T-cell (primary cell): ENCODE measurements at regions not wholly inside any gene's neighbourhood (a gene's known extent, or its start where the extent isn't known, plus 50 kb on each side); places are given as distances from the start of the nearest gene placed in this dataset.

Experiments
- ATAC-seq, 4 experiments: fragments of 200-7000 bp in 3 of 4; fragments of 150-1000 bp in 1 of 4; cut with Tn5 transposase; replicated peaks in 1 of 4; 1 replicate in 3 of 4; 2 replicates in 1 of 4; pipeline ENCODE4 v1.10.0; 2021; ENCODE audit warnings: moderate library complexity in 3 of 4, mild to moderate bottlenecking in 2 of 4, moderate number of reproducible peaks in 1 of 4
- CTCF ChIA-PET, 2 donors: fragments of 300-600 bp; sonication (Branson Sonifier 250); formaldehyde crosslinking; loops; one replicate each; lab custom pipeline; 2022; ENCODE audit warnings: antibody characterized with exemption in 2 of 2; lab: Charles Lee
- POLR2A ChIA-PET, 2 donors: fragments of 300-600 bp; sonication (Branson Sonifier 250); formaldehyde crosslinking; loops; one replicate each; lab custom pipeline; 2022; ENCODE audit warnings: antibody characterized with exemption in 2 of 2; lab: Charles Lee
- DNase-seq, 35 experiments: peaks; one replicate each; pipeline versions ENCODE4 v3.0.0 to v3.0.0-alpha.2; 2013 to 2023
- H3K27ac ChIP-seq: one replicate; pipeline ENCODE4 v1.5.1; 2013; ENCODE audit warnings: low read length
- H3K27me3 ChIP-seq, 2 experiments: replicated peaks in 1 of 2; 1 replicate in 1 of 2; 2 replicates in 1 of 2; pipeline versions ENCODE4 v1.6.1 to v1.7.0; 2013; ENCODE audit warnings: low read length in 1 of 2, mixed read lengths in 1 of 2; ENCODE audit not compliant: control insufficient read depth in 2 of 2, insufficient read depth in 2 of 2; ENCODE audit errors: extremely low read depth in 1 of 2
- H3K36me3 ChIP-seq, 2 donors: 1 replicate in 1 of 2; 2 replicates in 1 of 2; pipeline versions ENCODE4 v1.6.1 to v1.7.0; 2013; ENCODE audit warnings: low read length in 1 of 2; ENCODE audit not compliant: control insufficient read depth in 2 of 2, insufficient read depth in 1 of 2; ENCODE audit errors: extremely low read depth in 1 of 2
- H3K4me1 ChIP-seq, 2 experiments: 1 replicate in 1 of 2; 2 replicates in 1 of 2; pipeline versions ENCODE4 v1.6.1 to v1.7.0; 2013; ENCODE audit warnings: low read length in 2 of 2, mixed read lengths in 1 of 2; ENCODE audit not compliant: insufficient read depth in 2 of 2, control insufficient read depth in 1 of 2; ENCODE audit errors: extremely low read depth in 1 of 2
- H3K4me3 ChIP-seq, 2 donors: 1 replicate in 1 of 2; 2 replicates in 1 of 2; pipeline versions ENCODE4 v1.5.1 to v1.7.0; 2013; ENCODE audit warnings: mild to moderate bottlenecking in 2 of 2, low read length in 1 of 2, moderate library complexity in 1 of 2; ENCODE audit not compliant: control insufficient read depth in 1 of 2; ENCODE audit errors: extremely low read depth in 1 of 2
- H3K9me3 ChIP-seq: 2 replicates; pipeline ENCODE4 v1.7.0; 2013
- H3K27ac Mint-ChIP-seq, 2 donors: one replicate each; pipeline ENCODE4 v1.8.0; 2020 to 2021; ENCODE audit warnings: mild to moderate bottlenecking in 2 of 2, mixed read lengths in 2 of 2
- H3K27me3 Mint-ChIP-seq, 2 donors: one replicate each; pipeline ENCODE4 v1.8.0; 2021 to 2022; ENCODE audit warnings: mixed read lengths in 2 of 2
- H3K36me3 Mint-ChIP-seq: one replicate; pipeline ENCODE4 v1.8.0; 2021; ENCODE audit warnings: mixed read lengths
- H3K4me1 Mint-ChIP-seq, 3 donors: one replicate each; pipeline ENCODE4 v1.8.0; 2020 to 2022; ENCODE audit warnings: mixed read lengths in 3 of 3, mild to moderate bottlenecking in 1 of 3
- H3K4me3 Mint-ChIP-seq, 3 donors: one replicate each; pipeline ENCODE4 v1.8.0; 2020 to 2022; ENCODE audit warnings: mild to moderate bottlenecking in 3 of 3, mixed read lengths in 3 of 3, moderate library complexity in 3 of 3
- H3K9me3 Mint-ChIP-seq, 3 donors: one replicate each; pipeline ENCODE4 v1.8.0; 2020 to 2022; ENCODE audit warnings: mixed read lengths in 3 of 3
- WGBS: methylation state at CpG from one replicate; pipeline ENCODE4 v1.1.5; 2013; ENCODE audit warnings: missing lambda C conversion rate; ENCODE audit not compliant: insufficient coverage; 5-methylcytosine and 5-hydroxymethylcytosine counted together

DNA sequence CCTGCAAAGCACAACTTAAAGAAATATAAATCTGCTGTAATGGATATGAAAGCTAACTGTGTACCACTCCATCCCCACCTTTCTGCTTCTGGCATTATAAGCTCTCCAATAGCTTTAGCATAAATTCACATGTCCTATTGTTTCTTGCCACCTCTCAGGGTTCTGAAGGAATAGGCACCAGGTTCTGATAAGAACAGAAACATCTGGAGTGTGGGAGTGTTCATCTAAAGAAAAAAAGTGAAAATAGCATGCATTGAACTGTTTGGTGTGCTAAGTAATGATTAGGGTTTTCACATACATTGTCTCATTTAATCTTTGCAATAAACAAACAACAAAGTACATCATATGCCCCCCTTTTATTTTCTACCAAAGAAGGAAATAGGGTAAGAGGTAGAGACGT, 72.3 kb downstream of the FAM76B start:
- ATAC-seq (no peak), DNase-seq (no peak)
- Mint-ChIP-seq H3K36me3 (no peaks in the 10 kb centered on the region), H3K9me3 (no peaks in the 10 kb centered on the region), H3K4me3 (no peak overlapping the region), H3K27ac (peak overlapping the region in 1 of 2 donors; percentile 57), H3K27me3 (peaks cover 0 to 1% of the 10 kb centered on the region in 2 donors), H3K4me1 (peaks cover 23 to 60% (median 37%) of the 10 kb centered on the region in 3 donors)
- no peaks in the 10 kb centered on the region for H3K9me3 ChIP-seq
- ChIA-PET POLR2A (no interaction called here), CTCF (interaction anchor here in 1 of 2 donors (0.6 kb wide), 1 partner anchor 563 kb away, joined by 6 read pairs; no protein-coding TSS in a partner anchor)
- H3K4me3 ChIP-seq, result no peak overlapping the region
- H3K27me3 ChIP-seq, result no peaks in the 10 kb centered on the region
- no peaks in the 10 kb centered on the region for H3K36me3 ChIP-seq
- WGBS, result no CpG with 5 or more reads among the region's 1 CpG
- H3K27ac ChIP-seq, result no peak overlapping the region
- H3K4me1 ChIP-seq, result peaks cover 3 to 6% of the 10 kb centered on the region in 2 experiments

DNA sequence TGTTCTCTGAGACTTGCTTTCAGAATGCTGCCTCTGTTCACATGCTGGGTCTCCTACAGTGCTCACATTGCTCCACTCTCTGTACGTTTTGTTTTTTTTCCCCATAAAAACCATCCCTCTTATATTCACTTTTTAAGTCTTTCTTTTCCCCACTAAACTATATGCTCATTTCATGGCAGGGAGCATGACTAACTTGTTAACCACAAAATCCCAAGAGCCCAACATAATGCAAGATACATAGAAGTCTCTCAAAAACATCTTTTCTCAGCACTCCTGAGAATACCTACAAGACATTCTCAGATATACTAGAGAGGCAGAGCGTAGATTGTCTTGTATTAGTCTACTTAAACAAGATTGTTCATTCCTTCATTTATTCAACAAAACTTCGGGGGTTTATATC, 73.3 kb downstream of the FAM76B start:
- no peaks in the 10 kb centered on the region for H3K27me3 ChIP-seq
- DNase-seq, result no peak
- H3K4me3 ChIP-seq, result no peak overlapping the region
- Mint-ChIP-seq H3K36me3 (no peaks in the 10 kb centered on the region), H3K27me3 (peaks cover 1 to 8% of the 10 kb centered on the region in 2 donors), H3K4me1 (peaks cover 23 to 62% (median 42%) of the 10 kb centered on the region in 3 donors), H3K9me3 (no peaks in the 10 kb centered on the region), H3K27ac (peak overlapping the region; percentile 80 to 84), H3K4me3 (no peak overlapping the region)
- peaks cover 3 to 6% of the 10 kb centered on the region in 2 experiments for H3K4me1 ChIP-seq
- no peaks in the 10 kb centered on the region for H3K9me3 ChIP-seq
- peak in 1 of 4 experiments; percentile 16 for ATAC-seq
- 43% methylated on average over 1 of the region's 3 CpGs for WGBS
- POLR2A ChIA-PET, result interaction anchor here in 1 of 2 donors (0.5 kb wide), 1 partner anchor 16 kb away, joined by 3 read pairs; no protein-coding TSS in a partner anchor
- H3K36me3 ChIP-seq, result no peaks in the 10 kb centered on the region
- H3K27ac ChIP-seq, result no peak overlapping the region
- CTCF ChIA-PET, result interaction anchor here (1.0 to 1.3 kb wide), 2 partner anchors 10 to 485 kb away, joined by 3 to 6 read pairs; partner anchors contain the start of gene SESN3 (in 1 of the 2)

DNA sequence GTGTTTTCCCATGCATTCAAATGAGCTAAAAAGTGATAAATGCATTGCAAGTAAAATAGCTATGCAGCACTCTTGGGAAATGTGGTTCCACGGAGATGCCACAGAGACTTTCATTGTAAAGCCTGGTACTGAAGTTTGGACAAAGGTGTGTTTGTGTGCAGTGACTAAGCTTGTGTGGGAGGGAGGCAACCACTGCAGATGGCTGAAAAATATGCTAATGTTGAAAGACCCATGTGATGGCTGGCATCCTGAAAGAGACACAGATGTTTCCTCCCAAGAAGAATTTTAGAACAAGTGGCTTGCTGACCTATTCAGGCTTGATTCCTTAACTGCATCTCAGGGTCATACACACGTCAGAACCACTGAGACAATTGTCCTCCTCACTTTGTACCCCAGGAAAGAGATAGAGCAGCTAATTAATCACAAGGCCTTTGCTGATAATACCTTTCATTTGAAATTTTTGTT, 73.8 kb downstream of the FAM76B start:
- H3K27ac Mint-ChIP-seq, result peak overlapping the region; percentile 80 to 84
- H3K4me3 Mint-ChIP-seq, result no peak overlapping the region
- H3K27me3 ChIP-seq, result no peaks in the 10 kb centered on the region

GRCh38 chr11:95714843-95715776, 74.5 kb downstream of the FAM76B start:
- ChIA-PET POLR2A (interaction anchor here in 1 of 2 donors (0.5 kb wide), 1 partner anchor 17 kb away, joined by 3 read pairs; no protein-coding TSS in a partner anchor), CTCF (interaction anchor here (0.6 to 1.3 kb wide), 5 partner anchors 9 to 484 kb away, joined by 3 to 6 read pairs (median 5); partner anchors contain the start of gene SESN3 (in 1 of the 2))
- no peaks in the 10 kb centered on the region for H3K36me3 Mint-ChIP-seq
- no CpG with 5 or more reads among the region's 5 CpGs for WGBS
- no peaks in the 10 kb centered on the region for H3K9me3 Mint-ChIP-seq
- H3K27me3 Mint-ChIP-seq, result peaks cover 3 to 11% of the 10 kb centered on the region in 2 donors
- H3K4me1 Mint-ChIP-seq, result peaks cover 17 to 52% (median 36%) of the 10 kb centered on the region in 3 donors
- H3K27ac Mint-ChIP-seq, result peak overlapping the region; percentile 80 to 84
- H3K36me3 ChIP-seq, result no peaks in the 10 kb centered on the region
- peak overlapping the region; percentile 19 for H3K27ac ChIP-seq
- DNase-seq (no peak), ATAC-seq (no peak)
- peaks cover 2 to 3% of the 10 kb centered on the region in 2 experiments for H3K4me1 ChIP-seq
- H3K27me3 ChIP-seq, result no peaks in the 10 kb centered on the region
- H3K9me3 ChIP-seq, result no peaks in the 10 kb centered on the region
- H3K4me3 ChIP-seq, result no peak overlapping the region
- H3K4me3 Mint-ChIP-seq, result no peak overlapping the region

More for the DNA sequence above, 73.8 kb downstream of the FAM76B start:
- POLR2A ChIA-PET, result interaction anchor here in 1 of 2 donors (0.5 kb wide), 1 partner anchor 16 kb away, joined by 3 read pairs; no protein-coding TSS in a partner anchor
- peak; percentile 64 to 87 (median 82) for ATAC-seq
- DNase-seq, result peak in 1 of 35 experiments; percentile 33
- WGBS, result 8% methylated on average over 1 of the region's 2 CpGs
- Mint-ChIP-seq H3K4me1 (peaks cover 23 to 59% (median 43%) of the 10 kb centered on the region in 3 donors), H3K36me3 (no peaks in the 10 kb centered on the region), H3K9me3 (no peaks in the 10 kb centered on the region), H3K27me3 (peaks cover 1 to 8% of the 10 kb centered on the region in 2 donors)
- no peaks in the 10 kb centered on the region for H3K36me3 ChIP-seq
- H3K27ac ChIP-seq, result peak overlapping the region; percentile 19
- CTCF ChIA-PET, result interaction anchor here (0.9 to 1.3 kb wide), 3 partner anchors 10 to 485 kb away, joined by 3 to 6 read pairs (median 6); partner anchors contain the start of gene SESN3 (in 1 of the 2)
- H3K9me3 ChIP-seq, result no peaks in the 10 kb centered on the region
- H3K4me3 ChIP-seq, result no peak overlapping the region
- peaks cover 3 to 6% of the 10 kb centered on the region in 2 experiments for H3K4me1 ChIP-seq

GRCh38 chr11:95713428-95713827, 76.2 kb downstream of the FAM76B start:
- no peaks in the 10 kb centered on the region for H3K27me3 ChIP-seq
- no peak overlapping the region for H3K27ac ChIP-seq
- peaks cover 3 to 11% of the 10 kb centered on the region in 2 donors for H3K27me3 Mint-ChIP-seq
- H3K4me1 Mint-ChIP-seq, result peaks cover 16 to 41% (median 26%) of the 10 kb centered on the region in 3 donors
- CTCF ChIA-PET, result interaction anchor here in 1 of 2 donors (1.2 kb wide), 1 partner anchor 8 kb away, joined by 5 read pairs; no protein-coding TSS in a partner anchor
- no peak overlapping the region for H3K4me3 Mint-ChIP-seq
- no peak for ATAC-seq
- DNase-seq, result no peak
- POLR2A ChIA-PET, result no interaction called here
- no peak overlapping the region for H3K4me3 ChIP-seq
- no CpG with 5 or more reads among the region's 3 CpGs for WGBS
- peaks cover 0 to 3% of the 10 kb centered on the region in 2 experiments for H3K4me1 ChIP-seq
- no peaks in the 10 kb centered on the region for H3K9me3 ChIP-seq
- no peaks in the 10 kb centered on the region for H3K36me3 Mint-ChIP-seq
- no peaks in the 10 kb centered on the region for H3K36me3 ChIP-seq
- no peaks in the 10 kb centered on the region for H3K9me3 Mint-ChIP-seq
- H3K27ac Mint-ChIP-seq, result no peak overlapping the region

- Histone ChIP-seq H3K27ac (no peak overlapping the region), H3K4me1 (peaks cover 0 to 3% of the 10 kb centered on the region in 2 experiments)
- ATAC-seq, result no peak
These were observed 77.7 kb downstream of the FAM76B start for GRCh38 chr11:95711945-95712221.

More at GRCh38 chr11:95711945-95712221, 77.7 kb downstream of the FAM76B start:
- Mint-ChIP-seq H3K4me3 (no peak overlapping the region), H3K4me1 (peaks cover 16 to 30% (median 24%) of the 10 kb centered on the region in 3 donors), H3K27me3 (peaks cover 3 to 11% of the 10 kb centered on the region in 2 donors), H3K9me3 (no peaks in the 10 kb centered on the region), H3K27ac (no peak overlapping the region), H3K36me3 (no peaks in the 10 kb centered on the region)
- ChIA-PET POLR2A (no interaction called here), CTCF (no interaction called here)
- H3K9me3 ChIP-seq, result no peaks in the 10 kb centered on the region
- DNase-seq, result no peak
- no peaks in the 10 kb centered on the region for H3K36me3 ChIP-seq
- WGBS, result no CpG with 5 or more reads among the region's 3 CpGs
- H3K27me3 ChIP-seq, result no peaks in the 10 kb centered on the region
- H3K4me3 ChIP-seq, result no peak overlapping the region
